IMR-90 (cell line): ENCODE measurements at regions not wholly inside any gene's neighbourhood (a gene's known extent, or its start where the extent isn't known, plus 50 kb on each side); places are given as distances from the start of the nearest gene placed in this dataset.

ENCODE experiments used
- FOS ChIP-seq: fragments of 150-350 bp; IDR thresholded peaks from 2 replicates; pipeline ENCODE4 v1.6.1; 2016; ENCODE audit warnings: low read depth, low read length
- MAZ ChIP-seq: IDR thresholded peaks from 2 replicates; pipeline ENCODE4 v1.6.1; 2012; ENCODE audit warnings: low read depth, mild to moderate bottlenecking, low read length, improper control_type of control experiment, moderate library complexity, borderline replicate concordance
- POLR2A ChIP-seq: IDR thresholded peaks from 2 replicates; pipeline ENCODE4 v1.6.1; 2012; ENCODE audit warnings: mild to moderate bottlenecking, low read depth, low read length
- TF ChIP-seq, protein P1 (sequence below): conservative IDR thresholded peaks from 2 replicates; pipeline ENCODE4 v1.5.1; 2012; ENCODE audit warnings: mild to moderate bottlenecking, low read depth, low read length, improper control_type of control experiment
- TF ChIP-seq, protein P2 (sequence below): fragments of 150-350 bp; IDR thresholded peaks from 2 replicates; pipeline ENCODE4 v1.6.1; 2017; ENCODE audit warnings: mild to moderate bottlenecking, antibody characterized with exemption, low read length, low read depth

DNA sequence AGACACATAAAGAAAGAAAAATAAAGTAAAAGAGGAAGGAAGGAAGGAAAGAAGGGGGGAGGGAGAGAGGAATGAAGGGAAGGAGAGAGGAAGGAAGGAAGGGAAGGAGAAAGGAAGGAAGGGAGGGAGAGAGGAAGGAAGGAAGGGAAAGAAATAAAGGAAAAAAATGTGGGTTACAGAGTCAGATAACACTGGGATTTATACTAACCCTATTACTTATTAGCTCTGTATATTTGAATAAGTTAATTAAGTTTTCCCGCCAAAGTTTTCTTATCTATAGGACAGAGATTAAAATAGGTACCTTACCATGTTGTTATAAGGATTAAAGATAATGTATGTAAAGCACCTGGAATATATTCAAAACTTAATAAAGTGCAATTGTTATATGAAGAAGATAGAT, 439.3 kb upstream of the KCNMB2 start:
- TF ChIP-seq, protein P1, sequence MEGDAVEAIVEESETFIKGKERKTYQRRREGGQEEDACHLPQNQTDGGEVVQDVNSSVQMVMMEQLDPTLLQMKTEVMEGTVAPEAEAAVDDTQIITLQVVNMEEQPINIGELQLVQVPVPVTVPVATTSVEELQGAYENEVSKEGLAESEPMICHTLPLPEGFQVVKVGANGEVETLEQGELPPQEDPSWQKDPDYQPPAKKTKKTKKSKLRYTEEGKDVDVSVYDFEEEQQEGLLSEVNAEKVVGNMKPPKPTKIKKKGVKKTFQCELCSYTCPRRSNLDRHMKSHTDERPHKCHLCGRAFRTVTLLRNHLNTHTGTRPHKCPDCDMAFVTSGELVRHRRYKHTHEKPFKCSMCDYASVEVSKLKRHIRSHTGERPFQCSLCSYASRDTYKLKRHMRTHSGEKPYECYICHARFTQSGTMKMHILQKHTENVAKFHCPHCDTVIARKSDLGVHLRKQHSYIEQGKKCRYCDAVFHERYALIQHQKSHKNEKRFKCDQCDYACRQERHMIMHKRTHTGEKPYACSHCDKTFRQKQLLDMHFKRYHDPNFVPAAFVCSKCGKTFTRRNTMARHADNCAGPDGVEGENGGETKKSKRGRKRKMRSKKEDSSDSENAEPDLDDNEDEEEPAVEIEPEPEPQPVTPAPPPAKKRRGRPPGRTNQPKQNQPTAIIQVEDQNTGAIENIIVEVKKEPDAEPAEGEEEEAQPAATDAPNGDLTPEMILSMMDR, result no peak
- TF ChIP-seq POLR2A, result no peak
- TF ChIP-seq MAZ, result no peak
- TF ChIP-seq, protein P2, sequence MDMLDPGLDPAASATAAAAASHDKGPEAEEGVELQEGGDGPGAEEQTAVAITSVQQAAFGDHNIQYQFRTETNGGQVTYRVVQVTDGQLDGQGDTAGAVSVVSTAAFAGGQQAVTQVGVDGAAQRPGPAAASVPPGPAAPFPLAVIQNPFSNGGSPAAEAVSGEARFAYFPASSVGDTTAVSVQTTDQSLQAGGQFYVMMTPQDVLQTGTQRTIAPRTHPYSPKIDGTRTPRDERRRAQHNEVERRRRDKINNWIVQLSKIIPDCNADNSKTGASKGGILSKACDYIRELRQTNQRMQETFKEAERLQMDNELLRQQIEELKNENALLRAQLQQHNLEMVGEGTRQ, result no peak
- no peak for TF ChIP-seq FOS
